ENCODE measurements at regions not wholly inside any gene's neighbourhood (a gene's known extent, or its start where the extent isn't known, plus 50 kb on each side); places are given as distances from the start of the nearest gene placed in this dataset.

- no peak overlapping the region for H3K4me2 ChIP-seq (ENCODE audit: insufficient read depth in 1 of 2, low read depth in 2 of 2, low read length in 2 of 2)
- H3K18ac ChIP-seq (ENCODE audit: extremely low read depth, low read length), result no peak overlapping the region
- TF ChIP-seq CTBP2 (IDR thresholded peaks at IDR 0.05; ENCODE audit: borderline replicate concordance, insufficient read depth, insufficient read length, low read length), result no peak
- no peak overlapping the region for H2BK5ac ChIP-seq (ENCODE audit: low read depth, low read length)
- H3K4me3 ChIP-seq (ENCODE audit: extremely low read depth in 1 of 4, insufficient read depth in 2 of 4, low read depth in 3 of 4, low read length in 4 of 4), result no peak overlapping the region
- H2BK15ac ChIP-seq (ENCODE audit: low read length), result no peak overlapping the region
- no peak overlapping the region for H3K56ac ChIP-seq (replicated peaks; ENCODE audit: insufficient read length, low read depth, low read length)
- ChIA-PET POLR2A (ENCODE audit: partially characterized antibody) (no interaction called here), CTCF (ENCODE audit: partially characterized antibody) (no interaction called here)
- no peak overlapping the region for H2BK12ac ChIP-seq (ENCODE audit: low read depth, low read length)
- no peak overlapping the region for H3K23ac ChIP-seq (ENCODE audit: insufficient read length)
- no peak overlapping the region for H2BK20ac ChIP-seq (ENCODE audit: low read length)
- H3K79me1 ChIP-seq (ENCODE audit: low read depth, low read length), result no peaks in the 10 kb centered on the region
- H4K5ac ChIP-seq (ENCODE audit: insufficient read length, low read depth, low read length), result no peak overlapping the region
- FAIRE-seq (no peak), DNase-seq (ENCODE audit: low read depth in 1 of 2, low spot score in 2 of 2) (no peak)
- no peak overlapping the region for H3K14ac ChIP-seq (ENCODE audit: insufficient read length)
- H4K8ac ChIP-seq (ENCODE audit: extremely low read depth, insufficient read depth, low read length), result no peak overlapping the region
- H3K9me3 ChIP-seq (ENCODE audit: insufficient read depth in 2 of 2, low read depth in 1 of 2, low read length in 1 of 2), result no peaks in the 10 kb centered on the region
- H2AK5ac ChIP-seq (ENCODE audit: low read depth, low read length), result no peak overlapping the region
- no peak overlapping the region for H4K91ac ChIP-seq (replicated peaks; ENCODE audit: insufficient read length, low read length)
- H3K23me2 ChIP-seq (ENCODE audit: low read depth, low read length), result no peaks in the 10 kb centered on the region
- no peak overlapping the region for H2BK120ac ChIP-seq (replicated peaks; ENCODE audit: low read depth, low read length)
- no peak overlapping the region for H3K4ac ChIP-seq (replicated peaks; ENCODE audit: insufficient read length, low read depth, low read length)
- no peaks in the 10 kb centered on the region for H3K36me3 ChIP-seq (ENCODE audit: control insufficient read depth in 2 of 4, insufficient read depth in 4 of 4, low read length in 3 of 4)
- H2AFZ ChIP-seq (ENCODE audit: low read length), result no peak overlapping the region
- no peak overlapping the region for H3K27ac ChIP-seq (ENCODE audit: low read depth, low read length)
- 92% methylated on average over 7 of the region's 7 CpGs; no CpG with 5 or more reads in 1 of the 2 experiments for WGBS, 2 experiments (ENCODE audit: extremely low coverage in 1 of 2, insufficient coverage in 1 of 2, insufficient read length in 1 of 2, insufficient replicate concordance in 2 of 2, low coverage in 1 of 2, low lambda C conversion rate in 2 of 2, missing lambda C conversion rate in 1 of 2)
- no peak overlapping the region for H3K9ac ChIP-seq (replicated peaks in 1 of 4; ENCODE audit: extremely low read depth in 1 of 4, low read depth in 3 of 4, low read length in 3 of 4)
- peaks cover 0 to 16% (median 6%) of the 10 kb centered on the region in 4 experiments; a peak in 6 of 7 replicates for H3K27me3 ChIP-seq (replicated peaks in 1 of 4; ENCODE audit: control insufficient read depth in 3 of 4, extremely low read depth in 1 of 4, insufficient read depth in 3 of 4, low read length in 3 of 4)
- H3K4me1 ChIP-seq (replicated peaks in 1 of 4; ENCODE audit: control insufficient read depth in 3 of 4, insufficient read depth in 4 of 4, low read length in 3 of 4), result no peaks in the 10 kb centered on the region
- H4K20me1 ChIP-seq (replicated peaks in 1 of 2; ENCODE audit: control insufficient read depth in 1 of 2, insufficient read depth in 2 of 2, low read length in 2 of 2), result no peaks in the 10 kb centered on the region
- H3K79me2 ChIP-seq (ENCODE audit: control insufficient read depth in 1 of 2, insufficient read depth in 2 of 2, low read length in 2 of 2), result no peaks in the 10 kb centered on the region
These were observed 198.2 kb upstream of the CDH4 start for GRCh38 chr20:61053889-61054288.

All from H1 (cell line).